Urinary bladder (tissue), 3 donors: ENCODE measurements at regions not wholly inside any gene's neighbourhood (a gene's known extent, or its start where the extent isn't known, plus 50 kb on each side); places are given as distances from the start of the nearest gene placed in this dataset.
"Not testable (repeated sequence)": the region's sequence is repeated elsewhere in the genome, so short reads cannot be mapped to it uniquely, and the experiment has no call there.

Experiments
- DNase-seq: peaks from one replicate; pipeline ENCODE4 v3.0.0-alpha.2; 2015; ENCODE audit errors: extremely low spot score
- H3K27ac ChIP-seq: one replicate; pipeline ENCODE4 v1.5.1; 2013; ENCODE audit warnings: low read depth, mild to moderate bottlenecking, moderate library complexity
- H3K36me3 ChIP-seq: one replicate; pipeline ENCODE4 v1.6.1; 2013; ENCODE audit warnings: mild to moderate bottlenecking, moderate library complexity; ENCODE audit not compliant: insufficient read depth
- H3K4me1 ChIP-seq: one replicate; pipeline ENCODE4 v1.6.1; 2013; ENCODE audit warnings: mild to moderate bottlenecking, moderate library complexity; ENCODE audit not compliant: insufficient read depth
- H3K4me3 ChIP-seq: one replicate; pipeline ENCODE4 v1.5.1; 2013; ENCODE audit warnings: low read depth, low read length
- WGBS: extraction: QIAGEN DNeasy Blood & Tissue Kit; methylation state at CpG from one replicate; pipeline ENCODE4 v1.1.7; 2013; 5-methylcytosine and 5-hydroxymethylcytosine counted together
- donor health status: healthy with polysubstance abuse.
- donor health status: healthy.

- H3K36me3 ChIP-seq: no peaks in the 10 kb centered on the region
- no peaks in the 10 kb centered on the region for H3K4me1 ChIP-seq
- no peak for DNase-seq
- 14% methylated on average over 31 of the region's 31 CpGs for WGBS
- no peak overlapping the region for H3K4me3 ChIP-seq
- H3K27ac ChIP-seq: peak overlapping the region; percentile 86
Measured at GRCh38 chr12:124379938-124380754, 85.3 kb downstream of the RFLNA start.

GRCh38 chr12:124379379-124379937, 84.6 kb downstream of the RFLNA start:
- Histone ChIP-seq H3K36me3 (no peaks in the 10 kb centered on the region), H3K4me3 (no peak overlapping the region), H3K4me1 (no peaks in the 10 kb centered on the region), H3K27ac (peak overlapping the region; percentile 62)
- DNase-seq: no peak
- WGBS: 63% methylated on average over 17 of the region's 17 CpGs

- no peak overlapping the region for H3K4me3 ChIP-seq
- WGBS: 86% methylated on average over 13 of the region's 13 CpGs
- H3K36me3 ChIP-seq: no peaks in the 10 kb centered on the region
- H3K27ac ChIP-seq: peak overlapping the region; percentile 62
- no peak for DNase-seq
- H3K4me1 ChIP-seq: no peaks in the 10 kb centered on the region
Measured at GRCh38 chr12:124378926-124379325, 84.0 kb downstream of the RFLNA start.

GRCh38 chr12:124377981-124378509, 83.2 kb downstream of the RFLNA start:
- Histone ChIP-seq H3K4me3 (no peak overlapping the region), H3K36me3 (no peaks in the 10 kb centered on the region), H3K27ac (no peak overlapping the region)

GRCh38 chr12:124376435-124376834, 81.5 kb downstream of the RFLNA start:
- no peaks in the 10 kb centered on the region for H3K4me1 ChIP-seq
- no peak overlapping the region for H3K27ac ChIP-seq
- no peak overlapping the region for H3K4me3 ChIP-seq
- WGBS: 89% methylated on average over 9 of the region's 9 CpGs
- H3K36me3 ChIP-seq: peaks cover 3% of the 10 kb centered on the region
- no peak for DNase-seq

More at GRCh38 chr12:124377981-124378509, 83.2 kb downstream of the RFLNA start:
- no peak for DNase-seq
- 94% methylated on average over 26 of the region's 26 CpGs for WGBS
- H3K4me1 ChIP-seq: no peaks in the 10 kb centered on the region

- peaks cover 3% of the 10 kb centered on the region for H3K36me3 ChIP-seq
Measured at GRCh38 chr12:124375789-124376175, 80.9 kb downstream of the RFLNA start.

GRCh38 chr12:124375141-124375788, 80.4 kb downstream of the RFLNA start:
- H3K4me1 ChIP-seq: no peaks in the 10 kb centered on the region

More at GRCh38 chr12:124375789-124376175, 80.9 kb downstream of the RFLNA start:
- no peak overlapping the region for H3K27ac ChIP-seq
- no peak for DNase-seq
- 89% methylated on average over 14 of the region's 14 CpGs for WGBS
- H3K4me3 ChIP-seq: no peak overlapping the region
- no peaks in the 10 kb centered on the region for H3K4me1 ChIP-seq

GRCh38 chr12:124374567-124374966, 79.7 kb downstream of the RFLNA start:
- no peak overlapping the region for H3K27ac ChIP-seq
- 85% methylated on average over 5 of the region's 5 CpGs for WGBS
- H3K36me3 ChIP-seq: peaks cover 3% of the 10 kb centered on the region
- no peak overlapping the region for H3K4me3 ChIP-seq
- no peaks in the 10 kb centered on the region for H3K4me1 ChIP-seq
- no peak for DNase-seq

More at GRCh38 chr12:124375141-124375788, 80.4 kb downstream of the RFLNA start:
- DNase-seq: no peak
- Histone ChIP-seq H3K27ac (no peak overlapping the region), H3K36me3 (peaks cover 3% of the 10 kb centered on the region), H3K4me3 (no peak overlapping the region)
- 91% methylated on average over 11 of the region's 11 CpGs for whole genome bisulfite sequencing

- Histone ChIP-seq H3K36me3 (peaks cover 3% of the 10 kb centered on the region), H3K4me1 (no peaks in the 10 kb centered on the region), H3K27ac (no peak overlapping the region), H3K4me3 (no peak overlapping the region)
- 94% methylated on average over 17 of the region's 17 CpGs for WGBS
- no peak for DNase-seq
Measured at GRCh38 chr12:124374147-124374546, 79.3 kb downstream of the RFLNA start.

GRCh38 chr12:124373701-124374100, 78.8 kb downstream of the RFLNA start:
- DNase-seq, H3K27ac ChIP-seq, H3K36me3 ChIP-seq, H3K4me3 ChIP-seq, H3K4me1 ChIP-seq: not testable (repeated sequence)
- WGBS: 92% methylated on average over 19 of the region's 21 CpGs

GRCh38 chr12:124372831-124373230, 77.9 kb downstream of the RFLNA start:
- Histone ChIP-seq H3K4me1 (no peaks in the 10 kb centered on the region), H3K4me3 (no peak overlapping the region), H3K36me3 (peaks cover 3% of the 10 kb centered on the region), H3K27ac (no peak overlapping the region)
- WGBS: 90% methylated on average over 13 of the region's 13 CpGs
- no peak for DNase-seq

- WGBS: 89% methylated on average over 37 of the region's 37 CpGs
- H3K27ac ChIP-seq: no peak overlapping the region
Measured at GRCh38 chr12:124371970-124372555, 77.2 kb downstream of the RFLNA start.

GRCh38 chr12:124371366-124371765, 76.5 kb downstream of the RFLNA start:
- 84% methylated on average over 13 of the region's 13 CpGs for WGBS
- no peak for DNase-seq
- no peaks in the 10 kb centered on the region for H3K4me1 ChIP-seq
- peaks cover 3% of the 10 kb centered on the region for H3K36me3 ChIP-seq
- H3K27ac ChIP-seq: no peak overlapping the region
- H3K4me3 ChIP-seq: no peak overlapping the region

More at GRCh38 chr12:124371970-124372555, 77.2 kb downstream of the RFLNA start:
- Histone ChIP-seq H3K4me3 (no peak overlapping the region), H3K4me1 (no peaks in the 10 kb centered on the region), H3K36me3 (peaks cover 3% of the 10 kb centered on the region)
- no peak for DNase-seq
